Activated T-cell treated with anti-CD3 and anti-CD28 coated beads, Interleukin-2, amount 50 U/mL, for 72 hours (primary cell): ENCODE measurements at regions not wholly inside any gene's neighbourhood (a gene's known extent, or its start where the extent isn't known, plus 50 kb on each side); places are given as distances from the start of the nearest gene placed in this dataset.

Source experiments
- ATAC-seq, 2 donors: fragments of 150-1000 bp; cut with Tn5 transposase; replicated peaks in 1 of 2; 2 replicates each; pipeline ENCODE4 v1.10.0; 2021; ENCODE audit warnings: moderate library complexity in 2 of 2, mild to moderate bottlenecking in 1 of 2
- DNase-seq, 2 donors: peaks; one replicate each; pipeline ENCODE4 v3.0.0; 2021 to 2022; ENCODE audit warnings: mixed read lengths in 1 of 2
- H3K27ac Mint-ChIP-seq: one replicate; pipeline ENCODE4 v1.8.0; 2022; ENCODE audit warnings: mild to moderate bottlenecking, moderate library complexity, mixed read lengths
- H3K27me3 Mint-ChIP-seq: one replicate; pipeline ENCODE4 v1.8.0; 2022; ENCODE audit warnings: low read depth, mixed read lengths
- H3K36me3 Mint-ChIP-seq, 2 donors: one replicate each; pipeline ENCODE4 v1.8.0; 2022; ENCODE audit warnings: mixed read lengths in 2 of 2, mild to moderate bottlenecking in 1 of 2; ENCODE audit not compliant: insufficient read depth in 2 of 2
- H3K4me1 Mint-ChIP-seq: one replicate; pipeline ENCODE4 v1.8.0; 2022; ENCODE audit warnings: low read depth, mixed read lengths
- H3K4me3 Mint-ChIP-seq, 2 donors: one replicate each; pipeline ENCODE4 v1.8.0; 2022; ENCODE audit warnings: mild to moderate bottlenecking in 2 of 2, mixed read lengths in 2 of 2, moderate library complexity in 2 of 2
- H3K9me3 Mint-ChIP-seq, 2 donors: one replicate each; pipeline ENCODE4 v1.8.0; 2022; ENCODE audit warnings: mixed read lengths in 2 of 2

DNA sequence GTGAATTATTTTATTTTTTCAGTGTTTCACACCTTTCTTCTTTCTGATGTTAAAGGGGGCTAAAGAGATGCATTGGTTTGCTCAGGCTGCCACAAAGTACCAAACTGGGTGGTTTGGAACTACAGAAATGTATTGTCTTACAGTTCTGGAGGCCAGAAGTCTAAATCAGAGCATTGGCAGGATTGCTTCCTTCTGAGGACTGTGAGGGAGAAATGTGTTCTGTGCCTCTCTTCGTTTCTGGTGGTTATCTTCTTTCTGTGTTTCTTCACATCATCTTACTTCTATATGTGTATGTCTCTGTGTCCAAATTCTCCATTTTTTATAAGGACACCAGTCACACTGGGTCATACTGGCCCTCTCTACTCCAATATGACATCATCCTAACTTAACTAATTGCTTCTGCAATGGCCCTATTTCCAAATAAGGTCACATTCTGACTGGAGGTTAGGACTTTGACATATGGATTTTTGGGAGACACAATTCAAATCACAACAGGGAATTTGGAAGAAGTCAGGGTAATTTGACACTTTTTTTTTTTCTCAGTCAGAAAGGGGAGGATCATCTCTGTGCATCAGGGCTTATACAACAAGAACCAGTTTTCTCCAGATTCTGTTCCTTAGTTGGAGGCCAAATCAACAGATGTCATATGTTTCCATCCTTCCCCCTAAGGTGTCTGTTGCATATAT, 188.2 kb downstream of the KCNRG start:
- Mint-ChIP-seq H3K27me3 (peaks cover 41% of the 10 kb centered on the region), H3K4me3 (no peak overlapping the region), H3K36me3 (no peaks in the 10 kb centered on the region), H3K27ac (no peak overlapping the region), H3K4me1 (peaks cover 2% of the 10 kb centered on the region), H3K9me3 (peaks cover 0 to 1% of the 10 kb centered on the region in 2 donors)
- DNase-seq, result no peak
- no peak for ATAC-seq

DNA sequence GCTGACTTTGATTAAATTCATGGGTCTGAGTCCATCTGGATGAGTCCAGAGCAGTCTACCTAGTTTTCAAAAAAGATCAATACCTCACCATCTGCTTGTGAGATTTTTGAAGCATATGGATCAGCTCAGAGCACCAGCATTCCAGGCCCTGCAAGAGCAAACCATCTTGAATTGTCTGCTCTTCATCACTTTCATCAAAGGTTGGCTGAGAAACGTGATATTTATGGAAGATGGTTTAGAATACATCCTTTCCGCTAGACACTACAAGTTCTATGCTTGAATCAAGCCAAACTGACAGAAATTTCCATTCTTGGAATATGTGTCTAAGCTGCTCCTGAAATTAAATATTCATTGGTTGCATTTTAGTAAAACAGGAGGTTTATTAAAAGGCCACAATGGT, 190.3 kb downstream of the KCNRG start:
- Mint-ChIP-seq H3K27ac (no peak overlapping the region), H3K4me1 (peaks cover 10% of the 10 kb centered on the region), H3K27me3 (peaks cover 52% of the 10 kb centered on the region), H3K9me3 (no peaks in the 10 kb centered on the region), H3K36me3 (no peaks in the 10 kb centered on the region), H3K4me3 (no peak overlapping the region)
- DNase-seq (no peak), ATAC-seq (no peak)

DNA sequence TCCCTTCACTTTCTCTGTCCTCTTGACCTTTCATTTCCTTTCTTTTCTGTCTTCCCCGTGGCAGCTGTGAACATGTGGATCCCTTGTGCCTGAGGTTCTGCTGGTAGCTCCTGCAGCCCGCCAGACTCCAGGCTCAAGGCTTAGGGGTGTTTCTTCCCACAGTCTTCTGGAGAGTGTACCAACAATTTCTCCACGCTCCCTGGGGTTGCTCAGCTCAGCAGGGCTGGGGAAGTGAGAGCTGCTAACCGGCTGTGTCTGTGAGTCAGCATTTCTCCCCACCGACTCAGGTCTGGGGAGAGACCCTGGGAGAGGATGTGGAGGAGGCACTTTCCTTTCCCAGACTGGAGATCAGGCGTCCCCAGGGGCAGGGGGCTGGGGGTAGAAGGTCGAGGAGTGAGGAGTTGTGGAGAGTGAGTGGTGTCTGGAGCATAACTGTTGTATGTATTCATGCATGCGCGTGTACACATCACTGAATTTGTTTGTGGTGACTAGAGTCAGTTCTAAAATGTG, 193.6 kb downstream of the KCNRG start:
- peaks cover 5 to 11% of the 10 kb centered on the region in 2 donors for H3K36me3 Mint-ChIP-seq
- H3K9me3 Mint-ChIP-seq, result peaks cover 3 to 12% of the 10 kb centered on the region in 2 donors
- no peak overlapping the region for H3K27ac Mint-ChIP-seq
- H3K4me3 Mint-ChIP-seq, result peak overlapping the region in 1 of 2 donors; percentile 42
- peaks cover 54% of the 10 kb centered on the region for H3K27me3 Mint-ChIP-seq
- ATAC-seq (peak in 1 of 2 donors; percentile 34), DNase-seq (peak in 1 of 2 donors; percentile 9)
- H3K4me1 Mint-ChIP-seq, result peaks cover 10% of the 10 kb centered on the region

DNA sequence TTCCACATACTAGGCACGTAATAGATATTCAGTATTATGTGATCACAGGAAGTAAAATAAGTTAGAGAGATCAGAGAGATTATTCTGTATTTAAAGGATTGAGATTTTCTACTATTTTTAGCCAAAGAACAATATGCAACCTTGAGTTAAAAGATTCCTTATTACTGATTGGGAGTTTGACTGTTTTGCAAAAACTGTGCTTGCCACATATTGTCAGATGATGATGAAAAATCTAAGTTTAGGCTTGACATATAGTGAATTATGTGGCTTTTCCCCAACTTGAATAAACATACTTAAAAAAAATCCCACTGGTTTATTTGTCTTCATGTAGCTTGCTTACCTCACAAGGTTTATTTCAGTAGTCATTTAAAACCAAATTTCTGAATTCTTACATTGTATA, 194.4 kb downstream of the KCNRG start:
- ATAC-seq (no peak), DNase-seq (no peak)
- peaks cover 17% of the 10 kb centered on the region for H3K4me1 Mint-ChIP-seq
- peaks cover 3 to 15% of the 10 kb centered on the region in 2 donors for H3K9me3 Mint-ChIP-seq
- peaks cover 5 to 11% of the 10 kb centered on the region in 2 donors for H3K36me3 Mint-ChIP-seq
- H3K27me3 Mint-ChIP-seq, result peaks cover 54% of the 10 kb centered on the region
- no peak overlapping the region for H3K4me3 Mint-ChIP-seq
- H3K27ac Mint-ChIP-seq, result no peak overlapping the region

DNA sequence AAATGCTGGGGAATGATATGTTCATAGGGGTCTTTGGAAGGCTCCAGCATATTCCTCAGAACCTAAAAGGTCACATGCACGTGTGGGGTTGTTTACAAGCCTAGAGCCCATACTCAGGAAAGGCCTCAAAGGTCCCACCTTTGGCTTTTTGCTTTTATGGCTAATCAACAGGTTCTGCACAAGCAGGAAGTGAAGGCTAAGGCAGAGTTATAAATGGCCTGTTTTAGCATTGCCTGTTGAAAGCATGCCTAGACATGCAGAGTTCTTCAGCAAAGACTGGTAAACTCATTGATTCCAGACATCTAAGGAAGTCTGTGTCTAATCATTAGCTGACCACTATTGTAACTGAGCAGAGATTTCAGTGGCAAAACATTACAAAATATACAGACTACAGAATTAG, 198.3 kb downstream of the KCNRG start:
- H3K27me3 Mint-ChIP-seq, result peaks cover 73% of the 10 kb centered on the region
- H3K9me3 Mint-ChIP-seq, result peaks cover 3 to 19% of the 10 kb centered on the region in 2 donors
- H3K27ac Mint-ChIP-seq, result no peak overlapping the region
- DNase-seq (no peak), ATAC-seq (no peak)
- H3K4me1 Mint-ChIP-seq, result peaks cover 17% of the 10 kb centered on the region
- peaks cover 14 to 16% of the 10 kb centered on the region in 2 donors for H3K36me3 Mint-ChIP-seq
- H3K4me3 Mint-ChIP-seq, result no peak overlapping the region

DNA sequence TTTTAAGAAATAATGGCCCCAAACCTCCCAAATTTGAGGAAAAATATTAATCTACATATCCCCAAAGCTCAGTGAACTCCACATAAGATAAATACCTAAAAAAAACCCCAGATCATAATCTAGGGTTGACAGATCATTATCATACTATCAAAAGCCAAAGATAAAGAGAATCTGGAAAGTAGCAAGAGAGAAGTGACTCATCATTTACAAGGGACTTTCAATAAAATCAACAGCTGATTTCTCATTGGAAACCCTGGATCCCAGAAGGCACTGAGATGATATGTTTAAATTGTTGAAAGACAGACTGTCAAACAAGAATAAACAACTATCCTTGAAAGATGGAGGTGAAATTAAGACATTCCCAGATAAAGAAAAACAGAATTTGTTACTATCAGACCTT, 199.3 kb downstream of the KCNRG start:
- H3K27ac Mint-ChIP-seq, result no peak overlapping the region
- peaks cover 3 to 19% of the 10 kb centered on the region in 2 donors for H3K9me3 Mint-ChIP-seq
- DNase-seq, result no peak
- peaks cover 10% of the 10 kb centered on the region for H3K4me1 Mint-ChIP-seq
- peaks cover 14 to 16% of the 10 kb centered on the region in 2 donors for H3K36me3 Mint-ChIP-seq
- H3K4me3 Mint-ChIP-seq, result no peak overlapping the region
- peaks cover 69% of the 10 kb centered on the region for H3K27me3 Mint-ChIP-seq
- ATAC-seq, result no peak

DNA sequence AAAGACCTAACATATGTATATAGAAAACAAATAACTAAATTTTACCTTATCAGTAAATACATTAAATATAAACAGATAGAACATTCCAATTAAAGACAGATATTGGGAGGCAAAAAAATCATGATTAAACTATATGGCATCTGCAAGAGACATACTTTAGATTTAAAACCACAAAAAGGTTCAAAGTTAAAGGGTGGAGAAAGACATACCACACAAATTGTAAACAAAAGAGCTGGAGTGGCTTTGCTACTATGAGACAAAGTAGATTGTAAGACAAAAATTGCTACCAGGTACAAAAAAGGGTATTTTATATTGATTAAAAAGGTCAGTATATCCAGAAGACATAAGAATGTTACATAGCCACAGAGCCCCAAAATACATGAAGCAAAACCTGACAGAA, 200.2 kb downstream of the KCNRG start:
- peaks cover 16 to 17% of the 10 kb centered on the region in 2 donors for H3K36me3 Mint-ChIP-seq
- H3K27me3 Mint-ChIP-seq, result peaks cover 73% of the 10 kb centered on the region
- no peak for ATAC-seq
- no peak overlapping the region for H3K4me3 Mint-ChIP-seq
- H3K27ac Mint-ChIP-seq, result no peak overlapping the region
- H3K9me3 Mint-ChIP-seq, result peaks cover 3 to 19% of the 10 kb centered on the region in 2 donors
- DNase-seq, result no peak
- peaks cover 10% of the 10 kb centered on the region for H3K4me1 Mint-ChIP-seq

DNA sequence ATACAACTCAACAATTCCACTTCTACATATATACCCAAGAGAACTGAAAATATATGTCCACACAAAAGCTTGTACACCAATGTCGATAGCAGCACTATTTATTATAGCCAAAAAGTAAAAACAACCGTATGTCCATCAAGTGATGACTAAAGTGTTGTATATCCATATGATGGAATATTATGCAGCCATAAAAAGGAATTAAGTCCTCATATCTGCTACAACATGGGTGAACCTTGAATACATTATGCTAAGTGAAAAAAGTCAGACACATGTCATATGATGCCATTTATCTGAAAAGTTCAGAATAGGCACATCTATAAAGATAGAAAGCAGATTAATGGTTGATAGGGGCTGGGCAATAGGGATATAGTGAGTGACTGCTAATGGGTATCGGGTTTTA, 204.5 kb downstream of the KCNRG start:
- H3K9me3 Mint-ChIP-seq, result peaks cover 0 to 4% of the 10 kb centered on the region in 2 donors
- no peak overlapping the region for H3K27ac Mint-ChIP-seq
- H3K36me3 Mint-ChIP-seq, result peaks cover 4 to 12% of the 10 kb centered on the region in 2 donors
- ATAC-seq (no peak), DNase-seq (no peak)
- no peak overlapping the region for H3K4me3 Mint-ChIP-seq
- H3K27me3 Mint-ChIP-seq, result peaks cover 79% of the 10 kb centered on the region
- peaks cover 22% of the 10 kb centered on the region for H3K4me1 Mint-ChIP-seq

DNA sequence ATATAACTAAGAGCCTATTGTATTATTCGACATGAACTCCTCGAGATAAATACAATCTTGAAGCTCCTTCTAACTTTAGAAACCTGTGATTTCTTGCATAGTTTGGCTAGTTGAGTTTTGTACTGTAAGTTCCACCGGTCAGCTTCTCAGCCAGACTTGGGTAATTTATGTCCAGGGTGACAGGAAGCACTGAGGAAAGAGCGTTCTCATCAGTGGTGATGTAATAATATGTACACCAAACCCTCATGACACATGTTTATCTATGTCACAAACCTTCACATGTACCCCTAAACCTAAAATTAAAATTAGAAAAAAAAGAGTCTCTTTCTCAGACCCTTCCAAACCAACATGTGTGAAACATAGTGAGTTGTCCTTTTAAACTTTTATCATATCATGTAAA, 205.7 kb downstream of the KCNRG start:
- peaks cover 79% of the 10 kb centered on the region for H3K27me3 Mint-ChIP-seq
- peaks cover 31% of the 10 kb centered on the region for H3K4me1 Mint-ChIP-seq
- H3K27ac Mint-ChIP-seq, result no peak overlapping the region
- H3K9me3 Mint-ChIP-seq, result peaks cover 0 to 4% of the 10 kb centered on the region in 2 donors
- no peak overlapping the region for H3K4me3 Mint-ChIP-seq
- DNase-seq, result no peak
- H3K36me3 Mint-ChIP-seq, result peaks cover 4 to 12% of the 10 kb centered on the region in 2 donors
- ATAC-seq, result no peak

DNA sequence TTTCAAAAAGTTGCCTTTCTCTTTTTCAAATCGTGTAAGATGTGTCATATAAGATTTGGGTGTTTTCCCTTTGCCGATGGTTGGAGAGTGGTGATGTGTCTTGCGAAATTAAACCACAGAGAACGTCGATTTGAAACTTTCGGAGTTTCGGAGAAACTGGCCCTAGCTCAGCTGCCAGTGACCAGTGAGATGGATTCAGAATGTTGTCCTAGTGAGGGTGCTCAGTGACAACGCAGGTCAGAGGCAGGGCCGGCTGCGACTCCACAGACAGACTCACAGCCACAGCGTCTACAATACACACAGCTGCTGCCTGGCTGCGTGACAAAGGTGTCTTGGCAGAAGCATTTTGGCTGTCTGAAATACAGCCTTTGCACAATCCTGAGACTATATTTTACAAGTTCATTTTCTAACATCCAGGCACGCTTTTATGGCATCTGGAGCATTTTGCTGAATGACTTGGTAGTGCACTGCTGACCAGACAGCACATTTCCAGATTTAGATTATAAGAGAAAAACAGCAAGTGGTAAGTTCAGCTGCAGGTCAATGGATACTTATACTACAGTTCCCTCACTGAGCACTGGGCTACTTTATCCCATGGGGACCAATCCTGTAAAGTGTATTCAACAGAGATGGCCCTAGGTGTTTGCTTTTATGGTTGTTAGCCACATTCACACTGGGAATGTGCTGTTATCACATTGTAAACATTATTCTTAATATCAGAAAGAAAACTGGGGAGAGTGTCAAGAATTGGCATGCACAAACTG, 207.5 kb downstream of the KCNRG start:
- Mint-ChIP-seq H3K9me3 (no peaks in the 10 kb centered on the region), H3K4me1 (peaks cover 48% of the 10 kb centered on the region), H3K4me3 (peak overlapping the region; percentile 1 to 44), H3K27me3 (peaks cover 73% of the 10 kb centered on the region), H3K36me3 (peaks cover 0 to 3% of the 10 kb centered on the region in 2 donors), H3K27ac (no peak overlapping the region)
- DNase-seq (no peak), ATAC-seq (peak in 1 of 2 donors; percentile 38)

DNA sequence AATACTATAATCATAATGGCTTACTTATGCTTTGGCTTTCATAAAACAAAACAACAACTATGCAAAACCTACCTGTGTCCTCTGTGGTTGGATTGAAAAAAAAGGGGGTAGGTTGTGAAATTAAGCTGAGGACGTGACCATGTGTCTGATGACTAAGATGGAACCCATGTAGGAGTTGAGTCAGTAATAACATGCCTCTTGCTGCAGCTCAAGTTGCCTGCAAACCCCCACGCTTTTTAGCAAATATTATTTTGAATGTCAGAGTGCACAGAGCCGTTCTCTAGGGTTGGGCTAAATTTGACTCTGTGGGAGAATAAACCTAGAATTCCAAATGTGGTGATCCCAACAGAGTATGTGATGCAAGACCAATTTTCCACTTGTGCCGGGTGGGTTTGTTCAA, 209.3 kb downstream of the KCNRG start:
- H3K27me3 Mint-ChIP-seq, result peaks cover 74% of the 10 kb centered on the region
- H3K4me1 Mint-ChIP-seq, result peaks cover 48% of the 10 kb centered on the region
- peak overlapping the region in 1 of 2 donors; percentile 21 for H3K4me3 Mint-ChIP-seq
- H3K36me3 Mint-ChIP-seq, result peaks cover 0 to 3% of the 10 kb centered on the region in 2 donors
- DNase-seq (peak; percentile 50 to 54), ATAC-seq (peak; percentile 74 to 78)
- peak overlapping the region; percentile 44 for H3K27ac Mint-ChIP-seq
- H3K9me3 Mint-ChIP-seq, result no peaks in the 10 kb centered on the region

DNA sequence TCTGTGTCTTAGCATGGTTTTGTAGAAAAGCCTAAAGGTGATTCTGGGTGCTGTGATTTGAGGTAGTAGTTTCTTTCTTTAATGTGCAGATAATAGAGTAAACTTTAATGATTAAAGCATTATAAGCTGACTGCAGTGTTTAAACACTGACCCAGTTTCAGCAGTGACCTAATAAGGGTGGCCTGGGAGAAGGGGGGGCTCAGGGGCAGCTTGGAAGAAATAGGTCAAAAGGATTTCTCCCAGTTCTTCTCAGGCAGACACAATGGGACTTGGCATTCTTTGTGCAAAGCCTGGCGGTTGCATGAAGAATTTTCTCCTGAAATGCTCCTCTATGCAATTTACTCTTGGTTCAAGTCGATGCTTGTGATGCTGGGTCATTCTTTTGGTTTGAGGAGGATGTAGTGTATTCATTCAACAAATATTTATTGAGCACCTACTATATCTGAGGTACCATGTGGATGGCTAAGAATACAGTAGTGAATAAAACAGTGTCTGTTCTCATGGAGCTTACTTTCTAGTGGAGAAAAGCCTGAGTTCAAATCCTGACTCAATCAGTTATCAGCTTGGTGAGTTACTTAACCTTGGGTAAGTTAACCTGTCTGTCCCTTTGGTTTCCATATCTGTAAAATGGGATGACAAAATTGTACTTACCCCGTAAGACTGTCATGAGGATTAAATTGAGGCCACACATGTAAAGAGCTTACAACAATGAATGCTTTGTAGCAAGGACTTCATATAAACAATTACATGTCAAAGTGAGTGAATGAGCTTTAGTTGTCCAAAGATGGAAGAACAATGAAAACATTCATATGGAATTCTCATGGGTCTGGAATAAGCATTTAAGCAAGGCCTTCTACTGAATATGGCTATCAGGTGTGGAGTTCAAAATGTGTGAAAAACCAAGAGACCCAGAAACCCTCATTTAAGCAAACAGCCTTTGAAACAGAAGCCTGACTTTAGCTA, 210.2 kb downstream of the KCNRG start:
- H3K4me3 Mint-ChIP-seq, result no peak overlapping the region
- H3K4me1 Mint-ChIP-seq, result peaks cover 53% of the 10 kb centered on the region

More for the DNA sequence above, 210.2 kb downstream of the KCNRG start:
- ATAC-seq (no peak), DNase-seq (no peak)
- Mint-ChIP-seq H3K27ac (no peak overlapping the region), H3K36me3 (no peaks in the 10 kb centered on the region), H3K27me3 (peaks cover 74% of the 10 kb centered on the region), H3K9me3 (no peaks in the 10 kb centered on the region)
